HG02938 (cell line): ENCODE measurements at regions not wholly inside any gene's neighbourhood (a gene's known extent, or its start where the extent isn't known, plus 50 kb on each side); places are given as distances from the start of the nearest gene placed in this dataset.

Experiments used
- ATAC-seq: cut with Tn5 transposase; IDR thresholded peaks from one replicate; pipeline ENCODE4 v1.9.1; 2021; ENCODE audit warnings: mild to moderate bottlenecking, moderate library complexity; ENCODE audit not compliant: unreplicated experiment

DNA sequence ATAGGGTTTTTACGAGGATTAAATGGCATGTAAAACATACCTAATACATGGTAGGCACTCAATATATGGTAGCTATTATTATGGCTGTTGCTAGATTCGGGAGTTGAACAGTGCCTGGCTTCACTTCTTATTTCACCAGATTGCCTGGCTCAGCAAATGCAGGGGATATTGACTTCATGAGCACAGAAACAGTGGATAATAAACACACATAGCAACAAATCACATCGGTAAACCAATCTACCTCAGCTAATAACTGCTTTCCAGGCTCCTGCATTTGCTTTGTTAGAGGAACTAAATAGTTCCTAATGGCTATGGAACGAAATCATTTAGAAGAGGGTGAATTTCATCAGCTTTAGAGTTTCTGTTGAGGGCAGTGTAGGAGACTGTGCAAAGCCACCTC lies 105.2 kb upstream of the TMCC3 start:
- ATAC-seq, result no peak

DNA sequence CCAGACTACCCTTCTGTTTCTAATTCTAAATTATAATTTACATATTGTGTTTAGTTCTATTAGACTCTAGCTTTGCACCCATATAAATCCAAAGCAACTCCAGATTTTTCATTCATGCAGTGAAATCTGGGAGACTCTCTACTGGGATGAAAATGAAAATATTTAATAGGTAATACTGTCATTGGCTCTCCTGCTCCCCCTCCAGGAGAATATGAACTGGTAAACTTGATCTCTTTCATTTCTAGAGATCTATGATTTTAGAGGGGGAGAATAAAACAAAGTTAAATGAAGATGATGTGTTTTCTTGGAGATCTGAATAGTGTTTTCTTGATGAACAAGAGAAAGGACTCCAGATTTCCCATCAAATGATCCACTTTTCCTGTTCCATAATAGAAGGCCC lies 104.3 kb upstream of the TMCC3 start:
- ATAC-seq, result no peak

DNA sequence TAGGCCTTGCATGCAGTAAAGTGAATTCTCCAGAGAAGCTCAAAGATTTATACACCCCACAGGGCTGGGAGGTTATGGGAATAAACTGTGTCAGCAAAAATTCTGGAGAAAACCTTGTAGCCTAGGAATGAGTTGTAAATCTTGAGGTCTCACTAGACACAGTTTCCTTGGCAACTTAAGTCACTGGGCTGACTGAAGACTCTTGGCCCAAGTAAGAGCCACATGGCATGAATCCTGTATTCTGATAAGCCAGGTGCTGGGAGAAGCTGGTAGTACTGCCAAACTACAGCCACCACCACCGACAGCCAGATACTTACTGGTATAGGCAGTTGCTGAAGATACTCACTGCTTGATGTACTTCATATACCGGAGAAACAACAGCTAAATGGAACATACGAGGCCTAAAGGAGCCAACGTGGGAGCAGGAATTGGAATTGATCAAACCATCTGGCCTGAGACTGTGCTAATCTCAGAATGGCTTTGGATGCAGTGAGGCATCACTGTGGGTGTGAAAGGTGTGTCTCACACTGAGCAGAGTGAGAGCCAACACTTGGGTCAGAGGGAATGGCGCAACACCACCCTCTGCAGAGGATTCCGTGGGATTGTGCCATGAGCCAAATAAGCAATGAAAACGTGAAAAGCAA lies 102.8 kb upstream of the TMCC3 start:
- ATAC-seq, result no peak

DNA sequence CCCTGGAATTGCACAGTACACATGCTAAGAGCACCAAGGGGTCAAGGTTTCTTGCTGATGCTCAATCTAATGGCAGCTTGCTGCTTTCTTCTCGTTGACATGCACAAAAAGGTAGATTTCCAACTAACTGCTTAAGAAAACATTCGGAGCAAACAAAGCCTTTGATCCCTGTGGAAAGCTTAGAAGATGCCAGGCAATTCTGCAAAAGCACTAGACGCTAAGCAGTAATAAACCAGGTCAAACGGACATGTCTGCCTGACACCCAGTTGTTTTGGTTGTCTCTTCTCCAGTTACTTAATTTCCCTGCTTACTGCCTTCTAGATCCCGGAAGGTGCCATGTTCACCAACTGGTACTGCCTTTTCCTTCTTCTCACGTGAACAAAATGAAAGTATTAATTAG lies 100.5 kb upstream of the TMCC3 start:
- ATAC-seq, result no peak

DNA sequence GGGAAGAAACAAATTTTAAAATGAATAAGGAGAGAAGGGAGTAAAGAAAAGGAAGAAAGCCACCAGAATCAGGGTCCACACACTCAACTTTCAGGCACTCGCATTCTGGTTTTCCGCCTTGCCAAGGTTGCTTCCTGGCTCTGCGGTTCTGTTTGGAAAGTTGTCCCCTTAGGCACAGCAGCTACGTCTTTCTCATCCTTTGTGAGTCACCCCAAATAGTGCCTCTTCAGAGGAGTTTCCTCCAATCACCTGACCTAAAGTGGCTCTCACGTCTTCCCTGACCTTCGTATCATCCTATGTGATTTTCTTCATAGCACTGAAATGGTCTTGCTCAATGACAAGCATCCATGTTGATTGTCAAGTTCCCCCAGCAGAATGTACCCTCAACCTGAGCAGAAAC lies 99.5 kb upstream of the TMCC3 start:
- no peak for ATAC-seq

DNA sequence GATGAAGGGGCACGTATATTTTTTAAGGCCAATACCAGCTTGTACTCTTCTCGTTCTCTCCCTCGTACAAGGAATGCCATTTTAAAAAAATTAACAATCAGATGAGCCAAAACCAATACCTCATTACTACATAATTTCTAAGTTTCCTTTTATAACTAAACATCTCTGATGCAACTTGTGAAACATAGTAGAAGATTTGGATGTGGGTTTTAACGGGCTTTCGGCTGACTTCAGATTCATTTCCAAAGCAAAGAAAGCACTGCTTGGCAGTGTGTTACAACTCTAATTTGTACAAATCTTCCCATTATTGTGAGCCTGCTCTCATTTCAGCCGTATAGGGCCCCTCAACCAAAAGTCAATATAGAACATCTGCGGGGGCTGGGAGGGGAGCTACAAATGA lies 99.1 kb upstream of the TMCC3 start:
- ATAC-seq, result no peak

DNA sequence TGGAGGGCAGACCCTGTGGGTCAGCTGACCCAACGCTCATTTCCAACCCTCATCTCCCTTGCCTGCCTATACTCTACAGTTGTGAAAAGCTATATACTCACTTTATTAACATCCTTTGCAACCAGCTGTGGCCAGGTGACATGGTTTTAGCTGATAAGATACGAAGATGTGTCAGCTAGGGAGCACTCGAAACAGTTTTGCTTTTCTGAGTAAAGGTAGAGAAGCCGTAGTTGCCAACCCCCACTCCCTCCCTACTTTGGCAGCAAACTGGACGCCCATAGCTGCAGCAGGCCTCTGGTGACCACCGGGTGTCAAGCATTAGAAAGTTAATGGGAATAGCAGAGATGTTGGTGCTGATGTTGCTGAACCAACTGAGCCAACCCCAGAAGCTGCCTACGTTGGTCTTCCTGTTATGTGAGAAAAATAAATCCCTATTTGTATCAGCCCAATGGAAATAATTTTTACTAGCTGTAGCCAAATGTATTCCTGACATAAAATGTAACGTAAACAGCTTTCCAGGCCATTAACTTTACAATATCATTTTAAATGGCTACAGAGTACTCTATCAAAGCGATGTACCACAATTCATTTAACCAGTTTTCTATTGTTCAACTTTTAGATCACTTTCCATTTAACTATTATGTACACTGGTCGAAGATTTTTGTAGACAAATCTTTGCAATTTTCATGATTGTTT lies 98.5 kb upstream of the TMCC3 start:
- no peak for ATAC-seq

DNA sequence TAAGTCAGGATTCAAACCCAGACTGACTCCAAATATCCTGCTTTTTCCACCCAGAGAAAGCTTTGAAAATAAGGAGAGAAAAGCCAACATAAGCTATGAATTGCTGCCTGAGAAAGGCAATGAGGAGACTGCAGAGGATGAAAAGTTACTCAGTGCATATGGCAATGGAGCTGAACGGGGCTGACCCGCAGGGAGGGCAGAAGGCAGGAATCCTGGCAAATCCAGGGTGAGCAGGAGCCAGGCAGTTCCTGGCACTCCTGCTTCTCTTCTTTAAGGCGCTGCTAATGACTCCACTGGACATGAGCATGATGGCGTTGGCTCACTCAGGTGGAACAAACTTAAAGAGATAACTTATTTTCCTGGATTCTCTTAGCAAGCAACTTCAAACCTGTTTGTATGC lies 95.2 kb upstream of the TMCC3 start:
- ATAC-seq, result no peak

DNA sequence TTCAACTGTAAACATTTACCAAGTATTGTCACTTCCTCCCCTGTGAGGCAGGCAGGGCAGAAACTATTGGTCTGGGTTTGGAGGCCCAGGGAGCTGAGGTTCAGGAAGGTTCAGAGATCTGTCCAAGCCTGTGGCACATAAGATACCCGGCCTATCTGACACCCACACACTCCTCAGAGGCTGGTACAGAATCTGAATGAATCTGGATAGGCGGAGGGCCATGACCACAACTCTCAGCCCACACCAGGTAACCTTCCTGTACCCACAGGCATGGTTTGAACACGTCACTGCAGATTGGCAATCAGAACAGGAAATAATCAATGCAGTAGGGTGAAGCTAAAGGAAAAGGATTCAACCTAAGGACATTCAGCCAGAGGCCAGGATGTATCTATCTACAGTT lies 92.8 kb upstream of the TMCC3 start:
- ATAC-seq, result no peak

DNA sequence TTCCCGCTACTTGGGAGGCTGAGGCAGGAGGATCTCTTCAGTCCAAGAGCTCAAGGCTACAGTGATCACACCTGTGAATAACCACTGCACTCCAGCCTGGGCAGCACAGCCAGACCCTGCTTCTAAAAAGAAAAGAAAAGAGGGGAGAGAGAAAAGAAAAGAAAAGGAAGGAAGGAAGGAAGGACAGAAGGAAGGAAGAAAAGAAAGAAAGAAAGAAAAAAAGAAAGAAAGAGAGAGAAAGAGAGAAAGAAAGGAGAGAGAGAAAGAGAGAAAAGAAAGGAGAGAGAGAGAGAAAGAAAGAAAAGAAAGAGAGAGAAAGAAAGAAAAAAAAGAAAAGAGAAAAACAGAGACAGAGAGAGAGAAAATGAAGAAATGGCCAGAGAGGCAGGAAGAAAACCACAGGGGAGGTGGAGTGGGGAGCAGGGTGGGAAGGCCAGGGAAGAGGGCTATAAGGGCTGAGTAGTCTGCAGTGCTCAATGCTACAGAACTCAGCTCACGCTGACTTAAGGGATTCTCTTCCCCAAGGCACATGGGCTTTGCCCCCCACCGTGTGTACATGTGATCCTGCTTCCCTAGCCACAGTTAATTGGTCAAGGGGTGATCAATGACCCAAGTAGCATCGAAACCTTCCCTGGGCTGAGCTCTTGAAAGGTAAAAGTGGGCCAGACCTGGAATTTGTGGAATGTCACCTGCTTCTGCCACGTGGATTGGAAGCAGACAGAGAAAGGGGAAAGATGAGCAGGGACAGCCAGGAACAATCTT lies 90.4 kb upstream of the TMCC3 start:
- no peak for ATAC-seq

DNA sequence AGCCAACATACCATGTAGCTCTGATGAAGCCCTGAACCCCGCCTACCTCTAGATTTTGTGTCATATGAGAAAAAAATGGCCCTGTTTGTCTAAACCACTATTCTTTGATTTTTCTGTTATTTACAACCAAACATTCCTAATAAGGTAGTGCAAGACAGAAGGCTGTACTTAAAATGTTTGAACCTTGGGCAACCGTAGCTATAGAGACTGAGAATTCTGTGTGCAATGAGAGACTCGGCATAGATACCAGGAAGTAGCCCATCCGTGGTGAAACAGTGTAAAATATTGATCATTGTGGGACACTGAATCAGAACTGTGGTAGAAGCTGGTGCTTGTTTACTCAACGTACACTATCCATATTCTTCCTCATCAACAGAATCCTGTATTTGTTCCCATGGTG lies 86.5 kb upstream of the TMCC3 start:
- no peak for ATAC-seq

DNA sequence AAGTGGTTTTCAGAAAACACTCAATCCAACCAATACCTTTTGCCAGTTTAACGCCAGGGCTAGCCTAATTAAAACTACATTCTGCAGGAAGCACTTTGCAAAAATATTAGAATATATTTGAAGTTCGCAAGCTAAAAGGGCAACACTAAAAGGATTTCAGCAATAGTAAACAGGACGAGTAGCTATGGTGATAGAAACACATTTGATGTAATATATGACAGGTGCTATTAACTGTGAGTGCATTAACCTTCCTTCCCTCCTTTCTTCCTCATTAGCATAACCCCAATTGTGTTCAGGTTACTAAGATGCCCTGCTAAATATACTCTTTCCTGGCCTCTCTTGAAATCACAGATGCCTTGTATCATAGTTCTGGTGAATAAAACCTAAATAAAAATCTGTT lies 85.6 kb upstream of the TMCC3 start:
- ATAC-seq, result no peak

DNA sequence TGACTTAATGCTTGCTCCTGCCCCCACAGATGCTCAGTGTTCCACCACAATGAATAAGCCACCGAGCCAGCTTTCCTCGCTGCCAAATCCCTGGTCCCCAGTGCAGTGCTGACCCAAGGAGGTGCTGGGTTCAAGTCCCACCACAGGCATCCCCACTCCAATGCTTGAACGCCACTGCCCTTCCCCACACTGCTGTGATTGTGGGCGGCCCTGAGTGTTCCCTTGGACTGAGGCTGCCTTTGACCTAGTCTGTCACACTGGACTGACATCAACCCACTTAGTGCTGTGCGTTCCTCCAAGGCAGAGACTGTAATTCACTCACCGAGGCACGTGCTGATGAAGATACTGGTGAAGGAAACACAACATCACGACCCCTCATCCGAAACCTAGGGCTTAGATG lies 83.4 kb upstream of the TMCC3 start:
- no peak for ATAC-seq

DNA sequence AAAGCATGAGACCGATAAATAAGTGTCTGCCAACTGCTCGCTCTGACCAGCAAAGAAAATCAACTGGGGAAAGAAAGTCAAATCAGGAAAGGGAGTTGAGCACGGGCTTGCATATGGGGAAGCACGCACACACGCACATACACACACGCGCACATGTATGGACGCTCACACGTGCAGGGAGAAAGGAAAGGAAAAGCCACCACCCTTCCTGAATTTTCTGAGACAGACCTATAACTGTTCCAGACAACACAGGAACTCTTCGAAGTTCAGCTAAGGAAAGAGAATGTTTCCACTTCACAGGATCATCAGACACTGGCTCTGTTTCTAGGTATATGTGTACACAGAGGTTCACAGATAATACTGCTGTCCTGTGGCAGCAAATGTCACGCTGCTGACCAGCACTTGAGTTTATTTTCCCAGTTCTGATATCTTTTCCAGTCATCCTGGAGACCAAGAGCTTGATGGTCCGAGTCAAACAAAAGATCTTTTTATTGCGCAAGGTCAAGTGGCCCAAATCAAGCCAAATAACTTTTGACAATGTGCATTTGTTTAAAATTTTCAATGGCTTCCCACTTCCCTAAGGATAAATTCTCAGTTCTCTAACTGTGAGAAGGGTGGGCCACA lies 82.1 kb upstream of the TMCC3 start:
- ATAC-seq, result no peak

DNA sequence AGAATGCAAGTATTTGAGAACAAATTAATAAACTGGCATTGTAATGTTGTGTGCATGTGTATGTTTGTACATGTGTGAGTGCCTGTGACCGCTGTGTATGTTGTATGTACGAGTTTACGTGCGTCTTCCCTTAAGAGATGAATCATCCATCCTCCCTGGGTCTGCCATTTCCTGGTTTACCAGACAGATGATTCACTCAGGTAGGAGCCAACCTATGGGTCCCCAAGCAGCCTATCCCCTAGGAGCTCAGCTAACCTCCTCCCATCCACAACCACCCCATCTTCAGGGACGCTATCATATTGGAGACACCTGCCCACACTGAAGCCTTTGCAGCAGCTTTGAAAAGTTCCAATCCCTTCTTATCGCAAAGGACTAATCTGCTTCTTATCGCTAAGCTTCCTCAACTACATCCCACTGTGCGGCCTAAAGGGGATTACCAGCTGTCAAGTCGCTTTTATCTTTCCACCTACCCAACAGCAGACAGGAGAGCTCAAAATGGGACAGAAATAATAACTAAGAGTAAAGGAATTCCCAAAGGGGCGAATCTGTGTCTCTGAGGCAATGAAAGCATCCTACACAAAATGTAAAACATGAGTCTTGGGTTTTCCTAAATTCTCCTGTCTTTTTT lies 81.5 kb upstream of the TMCC3 start:
- no peak for ATAC-seq

DNA sequence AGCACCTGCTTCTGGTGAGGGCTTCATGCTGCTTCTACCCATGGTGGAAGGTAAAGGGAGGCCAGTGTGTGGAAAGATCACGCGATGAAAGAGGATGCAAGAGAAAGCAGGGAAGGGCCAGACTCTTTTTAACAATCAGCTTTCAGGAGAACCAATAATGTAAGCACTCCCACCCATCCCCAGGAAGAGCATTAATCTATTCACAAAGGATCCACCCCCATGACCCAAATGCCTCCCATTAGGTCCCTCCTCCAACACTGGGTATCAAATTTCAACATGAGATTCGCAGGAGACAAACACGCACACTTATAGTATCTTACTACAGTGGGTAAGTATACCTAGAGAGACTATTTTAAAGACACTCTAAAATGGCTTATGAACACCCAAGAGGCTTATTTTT lies 80.5 kb upstream of the TMCC3 start:
- ATAC-seq, result no peak

DNA sequence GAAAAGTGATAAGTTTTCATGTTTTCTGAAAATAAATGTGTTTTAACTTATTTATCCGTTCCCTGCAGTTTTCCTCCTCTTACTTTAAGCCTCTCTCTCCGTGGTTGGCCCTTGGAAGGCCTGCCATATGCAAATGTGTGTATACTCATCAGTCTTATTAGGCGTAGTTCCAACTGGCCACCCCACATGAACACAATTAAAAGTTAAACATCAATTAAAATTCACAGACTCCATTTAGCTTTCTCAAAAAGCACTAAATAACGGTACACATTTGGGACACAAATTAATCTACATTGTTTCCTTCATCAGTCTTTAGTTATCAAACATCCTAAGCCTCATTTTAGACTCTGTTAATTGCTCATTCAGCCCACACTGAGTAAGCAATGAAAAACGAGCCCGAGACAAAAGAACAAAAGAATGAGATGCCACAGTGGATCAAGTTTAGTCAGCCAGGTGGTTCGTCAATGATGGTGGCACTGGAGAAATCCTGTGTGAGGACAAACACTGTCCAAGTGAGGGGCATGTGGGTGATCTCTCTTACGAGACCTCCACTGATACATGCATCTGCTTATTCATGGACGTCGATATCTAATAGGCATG lies 76.0 kb upstream of the TMCC3 start:
- no peak for ATAC-seq

DNA sequence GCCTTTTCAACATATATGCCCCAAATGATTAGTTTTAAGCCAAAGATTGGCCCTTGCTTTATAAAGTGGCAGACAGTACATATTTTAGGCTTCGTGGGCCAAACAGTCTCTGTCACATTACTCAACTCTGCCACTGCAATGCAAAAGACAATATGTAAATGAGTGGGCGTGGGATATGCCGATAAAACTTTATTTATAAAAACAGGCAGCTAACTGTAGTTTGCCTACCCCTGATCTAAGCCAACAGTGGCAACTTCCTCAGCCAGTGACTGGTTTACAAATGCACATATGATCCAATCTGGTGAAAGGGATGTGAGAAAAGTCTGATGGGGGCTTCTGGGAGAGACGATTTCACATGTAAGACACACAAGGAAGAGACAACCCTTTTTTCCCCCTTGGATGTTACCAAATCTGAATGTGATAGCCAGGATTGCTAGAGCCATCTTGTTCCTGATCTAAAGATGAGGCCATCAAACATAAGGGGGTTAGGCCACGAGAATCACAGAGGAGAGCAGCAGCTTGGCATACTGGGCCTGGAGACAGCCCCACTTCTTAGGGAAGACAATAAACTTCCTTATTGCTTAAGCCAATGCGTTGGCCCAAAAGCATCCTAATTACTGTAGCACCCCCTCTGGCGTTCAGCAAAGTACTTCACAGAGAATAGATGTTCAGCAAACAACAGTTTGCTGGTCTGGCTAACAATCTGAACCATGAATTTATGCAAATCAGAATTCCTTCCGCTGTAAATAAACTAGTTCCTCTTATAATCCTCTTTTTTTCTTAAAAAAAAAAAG lies 75.2 kb upstream of the TMCC3 start:
- ATAC-seq, result no peak

DNA sequence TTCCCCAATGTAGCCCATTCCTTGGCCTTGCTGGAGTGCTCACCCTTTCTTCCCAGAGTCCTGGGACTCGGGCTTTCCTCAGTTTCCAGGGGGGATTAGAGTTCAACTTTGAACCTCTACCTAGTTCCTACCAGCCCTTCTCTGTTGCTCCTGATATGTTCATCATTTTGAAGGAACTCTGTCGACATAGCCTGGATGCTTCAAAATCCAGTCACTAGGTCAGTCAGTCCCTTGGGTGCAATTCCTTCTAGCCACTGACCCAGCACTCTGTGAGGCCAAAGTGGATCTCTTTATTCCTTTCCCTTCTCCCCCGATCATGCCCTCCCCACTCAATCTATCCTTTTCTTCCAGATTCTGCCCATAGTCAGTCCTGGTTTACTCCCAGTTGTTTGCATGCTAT lies 72.3 kb upstream of the TMCC3 start:
- no peak for ATAC-seq

DNA sequence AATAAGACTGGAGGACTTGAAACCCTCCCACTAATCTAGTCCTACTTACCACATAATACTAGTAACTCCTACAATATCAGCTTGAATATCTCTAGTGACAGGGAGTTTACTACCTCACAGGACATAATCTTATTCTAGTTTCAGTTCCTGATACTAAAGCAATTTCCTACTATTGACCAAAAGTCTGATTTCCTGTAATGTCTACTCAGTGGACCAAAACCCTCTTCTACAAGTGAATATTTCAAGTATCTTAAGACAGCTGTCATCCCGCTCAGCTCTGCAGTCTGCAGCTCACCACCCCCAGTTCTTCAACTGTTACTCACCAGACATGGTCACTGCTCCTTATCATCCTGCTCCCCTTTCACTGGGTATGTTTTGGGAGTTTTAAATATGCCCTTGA lies 70.8 kb upstream of the TMCC3 start:
- peak; percentile 98 for ATAC-seq
